H1 (cell line): ENCODE measurements at regions not wholly inside any gene's neighbourhood (a gene's known extent, or its start where the extent isn't known, plus 50 kb on each side); places are given as distances from the start of the nearest gene placed in this dataset.
A peak's percentile ranks its signal among the peaks of the same experiment; 100 is the strongest.

ENCODE experiments used
- ASH2L ChIP-seq: fragments of 200-600, 300-600 bp; sonication (generic); IDR thresholded peaks from one replicate; pipeline ENCODE4 v1.7.1; 2017; ENCODE audit warnings: low read length
- EGR1 ChIP-seq: IDR thresholded peaks from 2 replicates; pipeline ENCODE4 v1.6.1; 2011; ENCODE audit warnings: low read depth, low read length, borderline replicate concordance
- EP300 ChIP-seq, 2 experiments: IDR thresholded peaks; 1 replicate in 1 of 2; 2 replicates in 1 of 2; pipeline ENCODE4 v1.6.1; 2011 to 2012; ENCODE audit warnings: low read depth in 2 of 2, low read length in 2 of 2, mild to moderate bottlenecking in 2 of 2, borderline replicate concordance in 1 of 2, inconsistent platforms in 1 of 2, moderate library complexity in 1 of 2
- JUN ChIP-seq: IDR thresholded peaks from 2 replicates; pipeline ENCODE4 v1.6.1; 2011; ENCODE audit warnings: low read depth, mild to moderate bottlenecking, improper control_type of control experiment, low read length
- POLR2AphosphoS5 ChIP-seq: IDR thresholded peaks from 2 replicates; pipeline ENCODE4 v1.6.1; 2011; ENCODE audit warnings: low read depth, low read length
- SP1 ChIP-seq: IDR thresholded peaks from 2 replicates; pipeline ENCODE4 v1.6.1; 2011; ENCODE audit warnings: low read depth, low read length
- TF ChIP-seq, protein P1 (sequence below), 3 experiments: IDR thresholded peaks; 1 replicate in 2 of 3; 2 replicates in 1 of 3; pipeline versions ENCODE4 v1.5.1 to v1.6.1; 2011; ENCODE audit warnings: low read length in 3 of 3, mild to moderate bottlenecking in 3 of 3, inconsistent platforms in 2 of 3, low read depth in 1 of 3, moderate library complexity in 1 of 3; ENCODE audit not compliant: insufficient read depth in 1 of 3; ENCODE audit errors: control extremely low read depth in 1 of 3

DNA sequence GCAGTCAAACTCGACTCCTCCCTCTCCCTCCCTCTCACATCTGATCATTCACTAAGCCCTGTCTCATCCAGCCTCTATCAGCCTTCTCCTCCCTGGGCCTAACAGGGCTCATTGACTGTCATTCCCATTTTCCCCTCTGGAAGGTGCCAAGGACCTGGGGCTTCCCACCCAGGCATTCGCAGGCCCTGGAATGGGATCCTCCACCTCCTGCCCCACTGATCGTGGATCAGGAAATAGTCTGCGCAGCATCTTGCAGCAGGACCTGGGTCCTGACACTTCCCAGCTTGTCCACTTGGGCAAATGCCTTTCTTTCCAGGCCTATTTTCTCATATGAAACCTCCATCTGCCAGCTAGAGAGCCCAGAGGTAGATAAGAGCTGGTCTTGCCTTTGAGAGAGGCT lies 71.2 kb upstream of the ZC3H12A start:
- no peak for TF ChIP-seq POLR2AphosphoS5
- TF ChIP-seq, protein P1, sequence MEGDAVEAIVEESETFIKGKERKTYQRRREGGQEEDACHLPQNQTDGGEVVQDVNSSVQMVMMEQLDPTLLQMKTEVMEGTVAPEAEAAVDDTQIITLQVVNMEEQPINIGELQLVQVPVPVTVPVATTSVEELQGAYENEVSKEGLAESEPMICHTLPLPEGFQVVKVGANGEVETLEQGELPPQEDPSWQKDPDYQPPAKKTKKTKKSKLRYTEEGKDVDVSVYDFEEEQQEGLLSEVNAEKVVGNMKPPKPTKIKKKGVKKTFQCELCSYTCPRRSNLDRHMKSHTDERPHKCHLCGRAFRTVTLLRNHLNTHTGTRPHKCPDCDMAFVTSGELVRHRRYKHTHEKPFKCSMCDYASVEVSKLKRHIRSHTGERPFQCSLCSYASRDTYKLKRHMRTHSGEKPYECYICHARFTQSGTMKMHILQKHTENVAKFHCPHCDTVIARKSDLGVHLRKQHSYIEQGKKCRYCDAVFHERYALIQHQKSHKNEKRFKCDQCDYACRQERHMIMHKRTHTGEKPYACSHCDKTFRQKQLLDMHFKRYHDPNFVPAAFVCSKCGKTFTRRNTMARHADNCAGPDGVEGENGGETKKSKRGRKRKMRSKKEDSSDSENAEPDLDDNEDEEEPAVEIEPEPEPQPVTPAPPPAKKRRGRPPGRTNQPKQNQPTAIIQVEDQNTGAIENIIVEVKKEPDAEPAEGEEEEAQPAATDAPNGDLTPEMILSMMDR (IDR thresholded peaks at IDR 0.05; ENCODE audit: control extremely low read depth in 1 of 3, insufficient read depth in 1 of 3, low read depth in 1 of 3, low read length in 3 of 3) = peak in 2 of 3 experiments; percentile 15 to 17; a peak in 2 of 4 replicates
- no peak for TF ChIP-seq EP300 (IDR thresholded peaks at IDR 0.05; ENCODE audit: borderline replicate concordance in 1 of 2, low read depth in 2 of 2, low read length in 2 of 2)
- TF ChIP-seq JUN = no peak
- no peak for TF ChIP-seq SP1
- TF ChIP-seq EGR1 = no peak
- no peak for TF ChIP-seq ASH2L
